Stimulated activated CD8-positive, alpha-beta memory T cell treated with anti-CD3 and anti-CD28 coated beads, Interleukin-7, amount 100 ng/mL, for 24 hours (primary cell): ENCODE measurements at regions not wholly inside any gene's neighbourhood (a gene's known extent, or its start where the extent isn't known, plus 50 kb on each side); places are given as distances from the start of the nearest gene placed in this dataset.
A peak's percentile ranks its signal among the peaks of the same experiment; 100 is the strongest.
"Not testable (repeated sequence)": the region's sequence is repeated elsewhere in the genome, so short reads cannot be mapped to it uniquely, and the experiment has no call there.

ENCODE experiments used
- DNase-seq: peaks from one replicate; pipeline ENCODE4 v3.0.0-alpha.2; 2020; ENCODE audit warnings: low read depth

- DNase-seq = no peak
These were observed 93.5 kb downstream of the NAB1 start for GRCh38 chr2:190742431-190742830.

- DNase-seq = no peak
These were observed 95.2 kb downstream of the NAB1 start for GRCh38 chr2:190744041-190744440.

DNA sequence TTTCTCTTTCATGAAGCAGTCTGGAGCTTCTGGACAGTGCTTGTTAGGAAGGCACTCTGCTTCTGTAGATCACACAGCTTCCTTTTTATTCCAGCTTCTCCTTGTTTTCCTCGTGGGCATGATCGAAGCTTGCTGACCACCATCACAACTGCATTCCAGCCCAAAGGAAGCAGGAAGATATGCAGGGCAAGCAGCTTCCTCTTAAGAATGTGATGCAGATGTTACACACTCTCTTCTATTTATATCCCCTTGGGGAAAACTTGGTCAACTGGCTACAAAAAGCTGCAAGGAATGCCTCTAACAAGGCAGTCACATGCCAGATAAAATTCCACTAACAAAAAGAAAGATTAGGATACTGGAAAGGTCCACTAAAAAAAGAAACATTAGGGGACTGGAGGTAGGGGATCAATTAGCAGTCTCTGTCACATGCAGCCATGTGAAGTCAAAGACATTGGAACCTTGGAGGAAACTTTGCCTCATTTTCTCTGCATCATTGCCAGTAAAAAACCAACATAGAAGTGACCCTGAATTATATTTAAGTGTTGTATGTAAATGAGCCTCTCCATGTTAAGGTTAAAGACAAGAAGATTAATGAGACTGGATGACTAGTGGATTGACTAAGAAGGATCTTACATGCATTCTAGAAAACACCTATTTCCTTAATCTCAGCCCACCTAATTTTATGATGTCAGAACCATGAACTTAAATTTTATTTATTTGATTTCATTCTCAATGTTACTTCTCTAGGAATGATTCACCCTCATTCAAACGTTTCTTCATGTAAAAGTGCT is 98.3 kb downstream of the NAB1 start:
- DNase-seq = no peak

DNA sequence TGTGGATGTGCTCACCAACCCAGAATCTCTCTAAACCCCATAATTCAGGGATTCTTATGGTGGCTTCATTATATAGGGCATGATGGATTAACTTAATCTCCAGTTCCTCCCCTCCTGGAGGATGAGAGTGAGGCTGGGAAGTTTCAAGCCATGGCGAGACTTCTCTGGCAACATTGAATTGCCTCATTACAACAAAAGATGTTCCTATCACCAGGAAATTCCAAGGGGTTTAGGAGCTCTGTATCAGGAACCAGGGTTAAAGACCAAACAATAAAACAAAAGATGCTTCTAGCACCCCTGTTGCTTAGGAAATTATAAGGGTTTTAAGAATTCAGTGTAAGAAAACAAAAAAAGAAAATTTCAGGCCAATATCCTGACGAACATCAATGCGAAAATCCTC is 100.1 kb downstream of the NAB1 start:
- no peak for DNase-seq

DNA sequence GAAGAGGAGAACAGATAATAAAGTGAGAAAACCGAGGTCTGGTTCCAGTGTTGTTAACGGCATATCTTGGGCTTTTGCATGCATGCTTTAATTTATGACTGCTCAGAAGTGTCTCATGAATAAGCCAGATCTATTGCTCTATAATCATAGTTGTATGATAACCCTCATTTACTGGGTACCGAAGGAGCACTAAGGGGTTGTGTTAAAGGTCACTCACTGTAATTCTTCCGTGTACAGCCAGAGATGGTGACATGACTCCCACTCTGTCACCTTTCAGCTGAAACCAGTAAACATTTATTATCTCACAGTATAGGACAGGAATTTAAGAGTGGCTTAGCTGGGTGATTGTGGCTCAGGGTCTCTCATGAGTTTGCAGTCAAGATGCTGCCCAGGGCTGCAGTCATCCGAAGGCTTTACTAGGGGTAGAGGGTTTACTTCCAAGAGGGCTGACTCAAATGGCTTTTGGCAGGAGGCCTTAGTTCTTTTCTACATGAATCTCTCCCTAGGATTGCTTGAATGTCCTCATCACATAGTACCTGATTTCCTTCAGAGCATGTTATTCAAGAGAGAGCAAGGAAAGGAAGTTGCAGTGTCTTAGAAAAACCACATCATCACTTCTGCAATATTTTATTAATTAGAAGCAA is 107.0 kb downstream of the NAB1 start:
- DNase-seq = no peak

- no peak for DNase-seq
These were observed 110.9 kb downstream of the NAB1 start for GRCh38 chr2:190759749-190760213.

DNA sequence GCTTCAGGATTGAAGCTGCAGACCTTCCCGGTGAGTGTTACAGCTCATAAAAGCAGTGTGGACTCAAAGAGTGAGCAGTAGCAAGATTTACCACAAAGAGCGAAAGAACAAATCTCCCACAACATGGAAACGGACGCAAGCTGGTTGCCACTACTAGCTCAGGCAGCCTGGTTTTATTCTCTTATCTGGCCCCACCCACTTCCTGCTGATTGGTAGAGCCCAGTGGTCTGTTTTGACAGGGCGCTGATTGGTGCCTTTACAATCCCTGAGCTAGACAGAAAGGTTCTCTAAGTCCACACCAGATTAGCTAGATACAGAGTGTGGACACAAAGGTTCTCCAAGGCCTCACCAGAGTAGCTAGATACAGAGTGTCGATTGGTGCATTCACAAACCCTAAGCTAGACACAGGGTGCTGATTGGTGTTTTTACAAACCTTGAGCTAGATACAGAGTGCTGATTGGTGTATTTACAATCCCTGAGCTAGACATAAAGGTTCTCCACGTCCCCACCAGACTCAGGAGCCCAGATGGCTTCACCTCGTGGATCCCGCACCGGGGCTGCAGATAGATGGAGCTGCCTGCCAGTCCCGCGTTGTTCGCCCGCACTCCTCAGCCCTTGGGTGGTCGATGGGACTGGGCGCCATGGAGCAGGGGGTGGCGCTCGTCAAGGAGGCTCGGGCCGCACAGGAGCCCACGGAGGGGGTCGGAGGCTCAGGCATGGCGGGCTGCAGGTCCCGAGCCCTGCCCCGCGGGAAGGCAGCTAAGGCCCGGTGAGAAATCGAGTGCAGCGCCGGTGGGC is 111.7 kb downstream of the NAB1 start:
- DNase-seq = not testable (repeated sequence)

DNA sequence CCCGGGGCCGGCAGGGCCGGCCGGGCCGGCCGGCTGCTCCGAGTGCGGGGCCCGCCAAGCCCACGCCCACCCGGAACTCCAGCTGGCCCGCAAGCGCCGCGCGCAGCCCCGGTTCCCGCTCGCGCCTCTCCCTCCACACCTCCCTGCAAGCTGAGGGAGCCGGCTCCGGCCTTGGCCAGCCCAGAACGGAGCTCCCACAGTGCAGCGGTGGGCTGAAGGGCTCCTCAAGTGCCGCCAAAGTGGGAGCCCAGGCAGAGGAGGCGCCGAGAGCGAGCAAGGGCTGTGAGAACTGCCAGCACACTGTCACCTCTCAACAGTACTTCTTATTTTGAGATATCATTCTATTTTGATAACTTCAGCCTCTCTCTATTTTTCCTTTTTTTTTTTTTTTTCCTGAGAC is 112.3 kb downstream of the NAB1 start:
- DNase-seq = not testable (repeated sequence)

- DNase-seq = no peak
These were observed 113.7 kb downstream of the NAB1 start for GRCh38 chr2:190762566-190762965.

GRCh38 chr2:190763100-190763499 is 114.2 kb downstream of the NAB1 start:
- no peak for DNase-seq

GRCh38 chr2:190763901-190764514 is 115.1 kb downstream of the NAB1 start:
- DNase-seq = no peak

- no peak for DNase-seq
These were observed 115.0 kb upstream of the GLS start for GRCh38 chr2:190765386-190766173.

DNA sequence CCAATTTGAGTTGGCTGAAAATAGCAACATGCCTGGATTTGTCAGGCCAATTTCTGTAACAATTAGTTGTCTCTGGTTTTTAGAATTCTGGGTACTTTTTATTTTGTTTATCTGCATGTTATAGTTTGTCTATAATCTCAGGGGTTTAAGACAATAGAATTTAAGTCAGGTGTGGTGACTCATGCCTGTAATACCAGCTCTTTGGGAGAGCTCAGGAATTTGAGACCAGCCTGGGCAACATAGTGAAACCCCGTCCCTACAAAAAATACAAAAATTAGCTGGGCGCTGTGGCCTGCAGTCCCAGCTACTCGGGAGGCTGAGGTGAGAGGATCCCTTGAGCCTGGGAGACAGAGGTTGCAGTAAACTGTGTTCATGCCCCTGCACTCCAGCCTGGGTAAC is 114.4 kb upstream of the GLS start:
- DNase-seq = no peak

- no peak for DNase-seq
These were observed 114.0 kb upstream of the GLS start for GRCh38 chr2:190766595-190766994.

- DNase-seq = no peak
These were observed 112.8 kb upstream of the GLS start for GRCh38 chr2:190767821-190768220.

- DNase-seq = no peak
These were observed 111.4 kb upstream of the GLS start for GRCh38 chr2:190769258-190769657.

DNA sequence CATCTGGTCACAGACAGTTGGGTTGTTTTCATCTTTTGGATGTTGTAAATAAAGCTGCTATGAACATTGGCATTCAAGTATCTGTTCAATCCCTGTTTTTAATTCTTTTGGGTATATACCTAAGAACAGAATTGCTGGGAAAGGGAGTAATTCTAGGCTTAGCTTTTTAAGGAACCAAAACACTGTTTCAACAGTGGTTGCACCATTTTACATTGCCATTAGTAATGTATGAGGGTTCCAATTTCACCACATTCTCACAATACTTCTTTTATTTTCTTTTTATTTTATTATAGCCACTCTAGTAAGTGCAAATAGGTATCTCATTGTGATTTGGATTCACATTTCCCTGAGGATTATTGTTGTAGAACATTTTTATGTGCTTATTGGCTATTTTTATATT is 108.9 kb upstream of the GLS start:
- no peak for DNase-seq

DNA sequence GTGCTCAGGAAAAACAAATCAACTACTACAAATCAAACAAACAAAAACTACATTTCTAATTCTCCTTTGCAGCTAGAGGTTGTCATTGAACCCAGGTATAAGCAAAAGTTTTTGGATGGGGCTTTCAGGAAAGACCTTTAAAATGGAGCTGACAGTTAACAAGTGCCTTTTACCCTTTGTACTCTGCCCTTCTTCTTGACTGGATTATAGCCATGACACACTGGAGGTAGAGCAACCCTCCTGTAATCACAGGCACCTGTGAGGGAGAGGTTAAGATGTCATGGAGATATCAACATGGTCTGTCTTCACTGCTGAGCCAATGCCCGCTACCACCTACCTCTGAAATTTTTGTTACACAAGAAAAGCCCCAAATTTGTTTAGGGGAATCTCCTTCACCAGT is 100.0 kb upstream of the GLS start:
- DNase-seq = no peak

DNA sequence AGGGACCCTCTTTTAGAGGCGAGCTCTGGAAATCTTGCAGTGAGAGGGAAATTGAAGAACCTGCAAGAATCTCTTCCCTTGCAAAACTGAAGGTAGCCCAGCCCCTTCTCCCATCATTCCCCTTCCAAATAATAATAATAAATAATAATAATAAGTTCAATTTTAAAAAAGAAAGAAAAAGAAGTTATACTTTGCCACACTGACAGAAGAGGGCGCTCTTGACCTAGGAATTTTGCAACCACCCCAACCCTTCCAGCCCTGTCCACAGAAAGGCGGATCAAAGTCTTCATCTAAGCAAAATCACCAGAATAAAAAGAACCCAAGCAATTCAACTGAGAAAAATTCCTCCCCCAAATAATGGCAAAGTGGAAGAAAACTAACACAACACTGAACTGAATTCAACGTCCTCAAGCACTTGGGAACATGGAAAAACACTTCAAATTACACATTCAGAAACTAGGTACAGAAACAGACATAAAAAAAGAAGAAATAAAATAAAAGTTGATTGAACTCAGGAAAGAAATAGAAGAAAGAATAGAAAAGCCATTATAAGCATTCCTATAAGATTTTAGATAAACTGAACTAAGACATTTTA is 98.9 kb upstream of the GLS start:
- DNase-seq = peak; percentile 26

- no peak for DNase-seq
These were observed 98.4 kb upstream of the GLS start for GRCh38 chr2:190782264-190782663.
